Amygdala (tissue), 56 donors: ENCODE measurements at regions not wholly inside any gene's neighbourhood (a gene's known extent, or its start where the extent isn't known, plus 50 kb on each side); places are given as distances from the start of the nearest gene placed in this dataset.

Experiments used
- DNase-seq, 56 donors: peaks; one replicate each; lab custom pipeline; 2025; lab: John Stamatoyannopoulos, UW

DNA sequence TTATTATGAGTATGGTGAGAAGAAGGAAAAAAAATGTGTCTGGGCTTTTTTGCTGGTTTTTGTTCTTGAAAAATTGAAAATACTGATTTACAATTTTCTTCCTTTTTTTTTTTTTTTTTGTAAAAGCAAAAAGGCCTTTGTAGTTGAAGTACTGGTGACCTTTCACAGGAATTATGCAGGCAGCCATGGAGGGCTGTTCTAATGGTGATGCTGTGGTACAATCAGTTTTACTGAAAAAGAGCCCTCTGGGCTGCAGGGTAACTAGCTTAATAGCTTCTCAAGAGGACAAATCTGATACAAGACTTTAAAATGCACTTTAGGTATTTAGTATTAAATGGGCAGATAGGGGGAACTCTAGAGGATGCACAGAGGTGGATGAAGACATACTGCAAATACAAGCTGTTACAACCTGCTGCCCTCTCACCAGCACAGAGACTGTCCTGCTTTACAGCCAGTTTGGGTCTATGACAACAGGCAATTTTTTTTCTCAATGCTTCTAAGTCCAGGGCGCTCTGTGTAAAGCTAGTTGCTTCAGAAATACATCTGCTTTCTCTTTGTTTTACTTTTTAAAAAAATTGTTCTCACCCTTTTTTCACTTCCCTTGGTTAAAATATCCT lies 61.6 kb upstream of the HS3ST5 start:
- DNase-seq: no peak

DNA sequence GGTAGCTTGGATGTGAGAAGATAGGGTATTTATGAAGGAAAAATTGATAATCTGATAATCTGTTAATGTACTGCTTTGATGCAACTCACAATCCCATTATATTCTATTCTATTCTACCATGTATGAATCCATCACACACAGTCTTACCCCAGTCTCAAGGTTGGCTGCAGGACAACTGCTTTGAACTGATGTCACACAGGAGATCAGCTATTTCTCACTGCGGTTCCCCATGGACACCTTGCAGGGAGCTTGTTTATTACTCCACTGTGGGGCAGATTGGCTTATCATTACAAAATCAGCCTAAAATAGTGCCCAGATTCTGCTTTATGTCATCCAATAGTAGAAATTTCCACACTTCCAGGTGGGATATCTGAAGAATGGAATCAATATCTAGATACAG lies 61.0 kb upstream of the HS3ST5 start:
- no peak for DNase-seq

DNA sequence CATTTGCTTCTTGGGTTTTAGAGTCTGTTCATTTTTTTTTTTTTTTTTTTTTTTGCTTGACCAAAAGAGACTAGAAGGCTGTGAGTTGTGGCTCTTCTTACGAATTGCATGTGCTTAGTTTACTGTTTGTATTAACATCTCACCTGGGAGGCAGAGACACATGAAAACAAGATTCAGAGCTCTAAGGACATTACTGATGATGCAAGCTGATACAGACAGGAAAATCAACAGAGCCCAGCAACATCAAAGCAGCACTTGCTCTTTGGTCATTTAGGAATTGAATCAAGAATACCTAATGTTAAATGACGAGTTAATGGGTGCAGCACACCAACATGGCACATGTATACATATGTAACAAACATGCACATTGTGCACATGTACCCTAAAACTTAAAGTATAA lies 55.7 kb upstream of the HS3ST5 start:
- no peak for DNase-seq
